NCI-H510A treated with DMSO at 0.1 percent for 48 hours (cell line): ENCODE measurements at regions not wholly inside any gene's neighbourhood (a gene's known extent, or its start where the extent isn't known, plus 50 kb on each side); places are given as distances from the start of the nearest gene placed in this dataset.
"Not testable (repeated sequence)": the region's sequence is repeated elsewhere in the genome, so short reads cannot be mapped to it uniquely, and the experiment has no call there.

Source experiments
- DNase-seq: peaks from one replicate; lab custom pipeline; 2025; lab: John Stamatoyannopoulos, UW

GRCh38 chr9:85204176-85204575 is 534.6 kb downstream of the NTRK2 start:
- no peak for DNase-seq

- no peak for DNase-seq
Measured at GRCh38 chr9:85202596-85202995, 533.1 kb downstream of the NTRK2 start.

GRCh38 chr9:85200726-85201404 is 531.3 kb downstream of the NTRK2 start:
- no peak for DNase-seq

GRCh38 chr9:85199866-85200495 is 530.5 kb downstream of the NTRK2 start:
- DNase-seq: no peak

GRCh38 chr9:85192750-85193149 is 523.2 kb downstream of the NTRK2 start:
- DNase-seq: no peak

- DNase-seq: no peak
Measured at GRCh38 chr9:85186218-85186585, 516.7 kb downstream of the NTRK2 start.

- DNase-seq: no peak
Measured at GRCh38 chr9:85185486-85186217, 516.1 kb downstream of the NTRK2 start.

- no peak for DNase-seq
Measured at GRCh38 chr9:85182383-85182782, 512.9 kb downstream of the NTRK2 start.

GRCh38 chr9:85178474-85178873 is 508.9 kb downstream of the NTRK2 start:
- peak; percentile 98 for DNase-seq

- DNase-seq: peak; percentile 39
Measured at GRCh38 chr9:85173967-85174366, 504.4 kb downstream of the NTRK2 start.

- no peak for DNase-seq
Measured at GRCh38 chr9:85172001-85172978, 502.8 kb downstream of the NTRK2 start.

GRCh38 chr9:85171163-85171562 is 501.6 kb downstream of the NTRK2 start:
- DNase-seq: no peak

GRCh38 chr9:85168412-85168811 is 498.9 kb downstream of the NTRK2 start:
- no peak for DNase-seq

- peak; percentile 46 for DNase-seq
Measured at GRCh38 chr9:85167146-85167545, 497.6 kb downstream of the NTRK2 start.

GRCh38 chr9:85163825-85164224 is 494.3 kb downstream of the NTRK2 start:
- no peak for DNase-seq

- DNase-seq: no peak
Measured at GRCh38 chr9:85163415-85163814, 493.9 kb downstream of the NTRK2 start.

- no peak for DNase-seq
Measured at GRCh38 chr9:85162822-85163221, 493.3 kb downstream of the NTRK2 start.

- not testable (repeated sequence) for DNase-seq
Measured at GRCh38 chr9:85160944-85161343, 491.4 kb downstream of the NTRK2 start.

- DNase-seq: no peak
Measured at GRCh38 chr9:85158512-85158911, 489.0 kb downstream of the NTRK2 start.

GRCh38 chr9:85157772-85158171 is 488.2 kb downstream of the NTRK2 start:
- DNase-seq: no peak

- DNase-seq: peak; percentile 48
Measured at GRCh38 chr9:85156652-85157051, 487.1 kb downstream of the NTRK2 start.

GRCh38 chr9:85155352-85155751 is 485.8 kb downstream of the NTRK2 start:
- DNase-seq: no peak
